GM12878 (cell line): ENCODE measurements at regions not wholly inside any gene's neighbourhood (a gene's known extent, or its start where the extent isn't known, plus 50 kb on each side); places are given as distances from the start of the nearest gene placed in this dataset.

Experiments
- ATAC-seq: fragments of 200-7000 bp; cut with Tn5 transposase; 3 replicates; pipeline ENCODE4 v1.9.1; 2020; ENCODE audit warnings: mild to moderate bottlenecking, moderate library complexity
- BruUV-seq: library from RNA; stranded (reverse); fragments of 400-500 nt; replicated peaks from 2 replicates; lab custom pipeline; 2021; lab: Mats Ljungman, UMichigan
- CTCF ChIA-PET: fragments of 300-600 bp; sonication (Branson Sonifier 250); formaldehyde crosslinking; extraction: SDS; loops from one replicate; lab custom pipeline; 2021; ENCODE audit warnings: inconsistent platforms; lab: Yijun Ruan, JAX
- POLR2A ChIA-PET: fragments of 350-600 bp; formaldehyde crosslinking; extraction: SDS; loops from one replicate; lab custom pipeline; 2021; ENCODE audit warnings: inconsistent platforms; lab: Charles Lee
- RAD21 ChIA-PET: fragments of 300-600 bp; sonication (Branson Sonifier 250); formaldehyde crosslinking; loops from one replicate; lab custom pipeline; 2023; ENCODE audit warnings: antibody characterized with exemption; ENCODE audit not compliant: unreplicated experiment; lab: Charles Lee
- SMC1A ChIA-PET: fragments of 300-600 bp; sonication (Branson Sonifier 250); formaldehyde crosslinking; loops from one replicate; lab custom pipeline; 2023; ENCODE audit not compliant: unreplicated experiment, uncharacterized antibody; lab: Charles Lee
- DNase-seq: peaks from one replicate; pipeline ENCODE4 v3.0.0-alpha.2; 2011; ENCODE audit warnings: low read depth, low spot score
- FAIRE-seq: peaks from 3 replicates; lab custom pipeline; 2011; peaks lifted over from hg19 to GRCh38; lab: Jason Lieb, UNC
- H2AFZ ChIP-seq: 2 replicates; pipeline ENCODE4 v1.6.0; 2011; ENCODE audit warnings: low read depth, low read length, control low read depth; ENCODE audit not compliant: control insufficient read depth
- H3K27ac ChIP-seq: 2 replicates; pipeline ENCODE4 v1.5.1; 2011; ENCODE audit warnings: control low read depth; ENCODE audit not compliant: control insufficient read depth, insufficient read depth
- H3K27me3 ChIP-seq, 2 experiments: replicated peaks in 1 of 2; 2 replicates each; pipeline versions ENCODE4 v1.6.0 to v1.6.1; 2011; ENCODE audit warnings: low read length in 1 of 2; ENCODE audit not compliant: control insufficient read depth in 2 of 2, insufficient read depth in 2 of 2
- H3K36me3 ChIP-seq, 2 experiments: 2 replicates each; pipeline ENCODE4 v1.5.1; 2011; ENCODE audit warnings: low read length in 1 of 2; ENCODE audit not compliant: control insufficient read depth in 2 of 2, insufficient read depth in 2 of 2
- H3K4me1 ChIP-seq: 2 replicates; pipeline ENCODE4 v1.6.1; 2011; ENCODE audit warnings: mild to moderate bottlenecking, low read length, moderate library complexity, mixed read lengths; ENCODE audit not compliant: control insufficient read depth, insufficient read depth
- H3K4me2 ChIP-seq: 2 replicates; pipeline ENCODE4 v1.6.0; 2011; ENCODE audit warnings: control low read depth; ENCODE audit not compliant: control insufficient read depth, insufficient read depth
- H3K4me3 ChIP-seq: fragments of 200-600 bp; sonication (generic); 2 replicates; pipeline ENCODE4 v1.5.1; 2016
- H3K79me2 ChIP-seq: 2 replicates; pipeline ENCODE4 v1.6.0; 2011; ENCODE audit warnings: low read length; ENCODE audit not compliant: control insufficient read depth, insufficient read depth
- H3K9ac ChIP-seq: 2 replicates; pipeline ENCODE4 v1.8.0; 2011; ENCODE audit warnings: low read length, control low read depth, mixed read lengths; ENCODE audit not compliant: control insufficient read depth, insufficient read depth
- H3K9me3 ChIP-seq: replicated peaks from 3 replicates; pipeline ENCODE4 v1.5.1; 2011; ENCODE audit warnings: mild to moderate bottlenecking, low read length; ENCODE audit not compliant: control insufficient read depth, insufficient read depth
- H4K20me1 ChIP-seq: 2 replicates; pipeline ENCODE4 v1.6.0; 2011; ENCODE audit not compliant: control insufficient read depth, insufficient read depth
- ATF7 ChIP-seq: fragments of 450-650 bp; IDR thresholded peaks from 2 replicates; pipeline ENCODE4 v1.6.1; 2016; ENCODE audit warnings: low read depth, mild to moderate bottlenecking
- E2F4 ChIP-seq: IDR thresholded peaks from 2 replicates; pipeline ENCODE4 v1.6.1; 2012; ENCODE audit warnings: low read depth, low read length, improper control_type of control experiment
- ETV6 ChIP-seq, 2 experiments: fragments of 450-650 bp in 1 of 2; IDR thresholded peaks in 1 of 2; conservative IDR thresholded peaks in 1 of 2; 2 replicates each; pipeline ENCODE4 v1.6.1; 2014; ENCODE audit warnings: antibody characterized with exemption in 1 of 2, borderline replicate concordance in 1 of 2, low read depth in 1 of 2, mild to moderate bottlenecking in 1 of 2, moderate library complexity in 1 of 2
- HCFC1 ChIP-seq: fragments of 150-350 bp; IDR thresholded peaks from 2 replicates; pipeline ENCODE4 v1.6.1; 2014; ENCODE audit warnings: low read length
- HDGF ChIP-seq: fragments of 450-650 bp; IDR thresholded peaks from 2 replicates; pipeline ENCODE4 v1.6.1; 2016; ENCODE audit warnings: antibody characterized with exemption
- IRF4 ChIP-seq: IDR thresholded peaks from 2 replicates; pipeline ENCODE4 v1.6.1; 2011; ENCODE audit warnings: low read depth, low read length
- IRF5 ChIP-seq: fragments of 450-650 bp; IDR thresholded peaks from 2 replicates; pipeline ENCODE4 v1.6.1; 2017; ENCODE audit warnings: borderline replicate concordance
- NFXL1 ChIP-seq: fragments of 450-650 bp; IDR thresholded peaks from 2 replicates; pipeline ENCODE4 v1.6.1; 2017; ENCODE audit warnings: antibody characterized with exemption, mild to moderate bottlenecking, borderline replicate concordance
- NFYB ChIP-seq: IDR thresholded peaks from 2 replicates; pipeline ENCODE4 v1.6.1; 2011; ENCODE audit warnings: low read depth, mild to moderate bottlenecking, low read length, improper control_type of control experiment, moderate library complexity; ENCODE audit not compliant: insufficient read depth
- RELB ChIP-seq: fragments of 450-650 bp; IDR thresholded peaks from 2 replicates; pipeline ENCODE4 v1.6.1; 2017; ENCODE audit warnings: low read depth, mild to moderate bottlenecking, moderate library complexity
- RFX5 ChIP-seq: IDR thresholded peaks from 2 replicates; pipeline ENCODE4 v1.6.1; 2011; ENCODE audit warnings: low read depth, low read length, improper control_type of control experiment
- SMAD1 ChIP-seq: fragments of 450-650 bp; IDR thresholded peaks from 2 replicates; pipeline ENCODE4 v1.6.1; 2018; ENCODE audit warnings: mild to moderate bottlenecking, low read depth; ENCODE audit not compliant: partially characterized antibody
- SPI1 ChIP-seq: IDR thresholded peaks from 2 replicates; pipeline ENCODE4 v1.6.1; 2011; ENCODE audit warnings: low read depth, mild to moderate bottlenecking, low read length, moderate library complexity, borderline replicate concordance; ENCODE audit not compliant: insufficient read depth
- TCF12 ChIP-seq: IDR thresholded peaks from 2 replicates; pipeline ENCODE4 v1.6.1; 2011; ENCODE audit warnings: low read depth, mild to moderate bottlenecking, low read length
- ZBTB4 ChIP-seq: fragments of 450-650 bp; formaldehyde crosslinking; IDR thresholded peaks from 2 replicates; pipeline ENCODE4 v1.4.0; 2022; ENCODE audit warnings: mild to moderate bottlenecking, moderate library complexity
- ZSCAN29 ChIP-seq: fragments of 450-650 bp; IDR thresholded peaks from 2 replicates; pipeline ENCODE4 v1.6.1; 2017; ENCODE audit warnings: mild to moderate bottlenecking, moderate library complexity
- ZZZ3 ChIP-seq: IDR thresholded peaks from 2 replicates; pipeline ENCODE4 v1.6.1; 2011; ENCODE audit warnings: low read depth; ENCODE audit not compliant: control insufficient read depth, insufficient read length
- WGBS: methylation state at CpG from one replicate; pipeline ENCODE4 v1.1.6; 2016; ENCODE audit warnings: low lambda C conversion rate; ENCODE audit not compliant: insufficient replicate concordance, insufficient coverage; ENCODE audit errors: missing lambda C conversion rate; 5-methylcytosine and 5-hydroxymethylcytosine counted together
- in situ Hi-C: fragments of 300-500 bp; cut with MboI; formaldehyde crosslinking; loops from 9 replicates; pipeline ENCODE4 v1.14.3; 2018; ENCODE audit warnings: mixed read lengths
- intact Hi-C: fragments of 100-400 bp; cut with micrococcal nuclease; formaldehyde crosslinking; loops from one replicate; pipeline ENCODE4 v1.14.2; 2022; ENCODE audit not compliant: unreplicated experiment

- TF ChIP-seq ETV6 (conservative IDR thresholded peaks at IDR 0.05 in 1 of 2, IDR thresholded peaks at IDR 0.05 in 1 of 2; ENCODE audit: borderline replicate concordance in 1 of 2, low read depth in 1 of 2) = no peak
- no peak for TF ChIP-seq HCFC1
Observed at GRCh38 chr4:170773709-170774273, 684.0 kb upstream of the AADAT start (continued).

GRCh38 chr4:170772429-170772828 lies 682.7 kb upstream of the AADAT start:
- no TSS peak for BruUV-seq
- POLR2A ChIA-PET = no interaction called here
- Histone ChIP-seq H4K20me1 (no peaks in the 10 kb centered on the region), H3K27ac (no peak overlapping the region), H3K36me3 (no peaks in the 10 kb centered on the region), H3K9me3 (no peaks in the 10 kb centered on the region; the same call in 2 of the 3 replicates), H3K27me3 (no peaks in the 10 kb centered on the region), H2AFZ (no peak overlapping the region), H3K4me3 (no peak overlapping the region), H3K4me1 (no peaks in the 10 kb centered on the region), H3K79me2 (no peaks in the 10 kb centered on the region), H3K9ac (no peak overlapping the region), H3K4me2 (no peak overlapping the region)
- no peak for DNase-seq
- RAD21 ChIA-PET = no interaction called here
- intact Hi-C loops (no loop called here), in situ Hi-C loops (no loop called here)
- 0% methylated on average over 1 of the region's 1 CpG for WGBS
- SMC1A ChIA-PET = no interaction called here
- FAIRE-seq = no peak
- CTCF ChIA-PET = no interaction called here
- no peak for ATAC-seq
- TF ChIP-seq NFXL1 (no peak), NFYB (no peak), SMAD1 (no peak), TCF12 (no peak), RELB (no peak), ATF7 (no peak), SPI1 (no peak), ZBTB4 (no peak), RFX5 (no peak), HDGF (no peak), ZSCAN29 (no peak), ZZZ3 (no peak), IRF5 (no peak), IRF4 (no peak), E2F4 (no peak)
